Transverse colon (tissue), 4 donors: ENCODE measurements at regions not wholly inside any gene's neighbourhood (a gene's known extent, or its start where the extent isn't known, plus 50 kb on each side); places are given as distances from the start of the nearest gene placed in this dataset.

Source experiments
- CTCF ChIP-seq, 5 experiments: fragments of 200-600 bp in 3 of 5; fragments of 450-650 bp in 2 of 5; sonication (generic) in 3 of 5; IDR thresholded peaks; 1 replicate in 2 of 5; 2 replicates in 3 of 5; pipeline ENCODE4 v1.5.1; 2016 to 2017; ENCODE audit warnings: antibody characterized with exemption in 5 of 5, inconsistent platforms in 3 of 5, mild to moderate bottlenecking in 2 of 5, moderate library complexity in 1 of 5
- POLR2AphosphoS5 ChIP-seq, 3 donors: sonication (generic); formaldehyde crosslinking; IDR thresholded peaks; one replicate each; pipeline ENCODE4 v1.6.1; 2016; ENCODE audit warnings: antibody characterized with exemption in 3 of 3

GRCh38 chr7:131002600-131002999, 268.6 kb upstream of the KLF14 start:
- no peak for TF ChIP-seq CTCF (IDR thresholded peaks at IDR 0.05)
- TF ChIP-seq POLR2AphosphoS5 (IDR thresholded peaks at IDR 0.05), result no peak
